Keratinocyte (primary cell): ENCODE measurements at regions not wholly inside any gene's neighbourhood (a gene's known extent, or its start where the extent isn't known, plus 50 kb on each side); places are given as distances from the start of the nearest gene placed in this dataset.

Source experiments
- EZH2 ChIP-seq: IDR thresholded peaks from one replicate; pipeline ENCODE4 v1.6.1; 2012; ENCODE audit warnings: inconsistent platforms, mild to moderate bottlenecking, low read length, moderate library complexity
- TF ChIP-seq, protein P1 (sequence below), 3 experiments: IDR thresholded peaks in 1 of 3; conservative IDR thresholded peaks in 1 of 3; optimal IDR thresholded peaks in 1 of 3; 2 replicates in 2 of 3; 3 replicates in 1 of 3; pipeline versions ENCODE3 to v1.5.1; 2011; ENCODE audit warnings: low read length in 3 of 3, mild to moderate bottlenecking in 3 of 3, moderate library complexity in 2 of 3, control low read depth in 1 of 3, inconsistent platforms in 1 of 3; ENCODE audit not compliant: insufficient read depth in 2 of 3; ENCODE audit errors: extremely low read depth in 1 of 3

DNA sequence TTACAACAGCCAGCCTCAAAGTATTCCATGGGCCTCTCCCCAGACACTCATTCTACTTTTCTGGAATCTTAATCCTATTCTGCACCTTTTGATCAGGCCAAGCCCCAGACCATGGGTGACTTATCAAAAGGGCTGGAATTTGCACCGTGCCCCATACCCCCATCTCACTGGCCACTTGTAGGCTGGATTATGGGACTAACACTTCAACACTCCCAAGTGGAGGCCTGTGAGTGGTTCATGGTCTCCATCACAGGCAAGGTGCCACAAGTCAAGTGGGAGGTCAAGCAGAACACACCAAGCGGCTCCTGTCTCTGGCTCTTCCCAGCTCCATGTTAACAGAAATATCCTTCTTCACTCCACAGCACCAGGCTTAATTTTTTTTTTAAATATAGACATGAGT lies 212.3 kb upstream of the HEY2 start:
- TF ChIP-seq, protein P1, sequence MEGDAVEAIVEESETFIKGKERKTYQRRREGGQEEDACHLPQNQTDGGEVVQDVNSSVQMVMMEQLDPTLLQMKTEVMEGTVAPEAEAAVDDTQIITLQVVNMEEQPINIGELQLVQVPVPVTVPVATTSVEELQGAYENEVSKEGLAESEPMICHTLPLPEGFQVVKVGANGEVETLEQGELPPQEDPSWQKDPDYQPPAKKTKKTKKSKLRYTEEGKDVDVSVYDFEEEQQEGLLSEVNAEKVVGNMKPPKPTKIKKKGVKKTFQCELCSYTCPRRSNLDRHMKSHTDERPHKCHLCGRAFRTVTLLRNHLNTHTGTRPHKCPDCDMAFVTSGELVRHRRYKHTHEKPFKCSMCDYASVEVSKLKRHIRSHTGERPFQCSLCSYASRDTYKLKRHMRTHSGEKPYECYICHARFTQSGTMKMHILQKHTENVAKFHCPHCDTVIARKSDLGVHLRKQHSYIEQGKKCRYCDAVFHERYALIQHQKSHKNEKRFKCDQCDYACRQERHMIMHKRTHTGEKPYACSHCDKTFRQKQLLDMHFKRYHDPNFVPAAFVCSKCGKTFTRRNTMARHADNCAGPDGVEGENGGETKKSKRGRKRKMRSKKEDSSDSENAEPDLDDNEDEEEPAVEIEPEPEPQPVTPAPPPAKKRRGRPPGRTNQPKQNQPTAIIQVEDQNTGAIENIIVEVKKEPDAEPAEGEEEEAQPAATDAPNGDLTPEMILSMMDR (optimal IDR thresholded peaks at IDR 0.05 in 1 of 3, IDR thresholded peaks at IDR 0.05 in 1 of 3, conservative IDR thresholded peaks at IDR 0.05 in 1 of 3; ENCODE audit: extremely low read depth in 1 of 3, insufficient read depth in 2 of 3, low read length in 3 of 3) = no peak
- no peak for TF ChIP-seq EZH2
